PFSK-1 (cell line): ENCODE measurements at regions not wholly inside any gene's neighbourhood (a gene's known extent, or its start where the extent isn't known, plus 50 kb on each side); places are given as distances from the start of the nearest gene placed in this dataset.

Experiments
- SIN3A ChIP-seq: IDR thresholded peaks from 2 replicates; pipeline ENCODE4 v1.6.1; 2012; ENCODE audit warnings: mild to moderate bottlenecking, low read length, moderate library complexity, borderline replicate concordance; ENCODE audit not compliant: insufficient read depth
- TAF1 ChIP-seq: IDR thresholded peaks from 2 replicates; pipeline ENCODE4 v1.6.1; 2012; ENCODE audit warnings: low read length, control low read depth, borderline replicate concordance; ENCODE audit not compliant: insufficient read depth
- TF ChIP-seq, protein P1 (sequence below), 2 experiments: IDR thresholded peaks; 2 replicates each; pipeline versions ENCODE4 v1.6.1 to v1.8.0; 2011 to 2012; ENCODE audit warnings: low read depth in 2 of 2, low read length in 2 of 2, control low read depth in 1 of 2, inconsistent platforms in 1 of 2, mild to moderate bottlenecking in 1 of 2, moderate library complexity in 1 of 2; ENCODE audit not compliant: insufficient read depth in 1 of 2

DNA sequence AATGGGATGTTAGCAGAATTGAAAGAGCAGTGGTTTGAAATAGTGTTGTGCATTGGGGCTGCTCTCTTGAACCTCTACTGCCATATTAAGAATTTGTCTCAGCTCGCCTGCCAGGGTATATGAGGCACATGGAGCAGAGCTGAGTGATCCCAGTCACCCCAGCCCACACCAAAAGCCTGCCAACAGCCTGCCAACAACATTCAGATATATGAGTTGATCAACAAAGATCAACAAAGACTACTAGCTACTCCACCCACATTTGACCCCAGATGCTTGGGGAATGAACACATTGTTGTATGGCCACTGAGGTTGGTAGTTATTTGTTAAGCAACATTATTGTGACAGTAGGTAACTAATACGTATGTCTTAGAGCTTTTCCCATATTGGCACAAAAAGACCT is 570.9 kb upstream of the IL12A start:
- TF ChIP-seq TAF1, result no peak
- no peak for TF ChIP-seq SIN3A
- TF ChIP-seq, protein P1, sequence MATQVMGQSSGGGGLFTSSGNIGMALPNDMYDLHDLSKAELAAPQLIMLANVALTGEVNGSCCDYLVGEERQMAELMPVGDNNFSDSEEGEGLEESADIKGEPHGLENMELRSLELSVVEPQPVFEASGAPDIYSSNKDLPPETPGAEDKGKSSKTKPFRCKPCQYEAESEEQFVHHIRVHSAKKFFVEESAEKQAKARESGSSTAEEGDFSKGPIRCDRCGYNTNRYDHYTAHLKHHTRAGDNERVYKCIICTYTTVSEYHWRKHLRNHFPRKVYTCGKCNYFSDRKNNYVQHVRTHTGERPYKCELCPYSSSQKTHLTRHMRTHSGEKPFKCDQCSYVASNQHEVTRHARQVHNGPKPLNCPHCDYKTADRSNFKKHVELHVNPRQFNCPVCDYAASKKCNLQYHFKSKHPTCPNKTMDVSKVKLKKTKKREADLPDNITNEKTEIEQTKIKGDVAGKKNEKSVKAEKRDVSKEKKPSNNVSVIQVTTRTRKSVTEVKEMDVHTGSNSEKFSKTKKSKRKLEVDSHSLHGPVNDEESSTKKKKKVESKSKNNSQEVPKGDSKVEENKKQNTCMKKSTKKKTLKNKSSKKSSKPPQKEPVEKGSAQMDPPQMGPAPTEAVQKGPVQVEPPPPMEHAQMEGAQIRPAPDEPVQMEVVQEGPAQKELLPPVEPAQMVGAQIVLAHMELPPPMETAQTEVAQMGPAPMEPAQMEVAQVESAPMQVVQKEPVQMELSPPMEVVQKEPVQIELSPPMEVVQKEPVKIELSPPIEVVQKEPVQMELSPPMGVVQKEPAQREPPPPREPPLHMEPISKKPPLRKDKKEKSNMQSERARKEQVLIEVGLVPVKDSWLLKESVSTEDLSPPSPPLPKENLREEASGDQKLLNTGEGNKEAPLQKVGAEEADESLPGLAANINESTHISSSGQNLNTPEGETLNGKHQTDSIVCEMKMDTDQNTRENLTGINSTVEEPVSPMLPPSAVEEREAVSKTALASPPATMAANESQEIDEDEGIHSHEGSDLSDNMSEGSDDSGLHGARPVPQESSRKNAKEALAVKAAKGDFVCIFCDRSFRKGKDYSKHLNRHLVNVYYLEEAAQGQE (IDR thresholded peaks at IDR 0.05; ENCODE audit: insufficient read depth in 1 of 2, low read depth in 2 of 2, low read length in 2 of 2), result no peak
